GM12878 (cell line): ENCODE measurements at regions not wholly inside any gene's neighbourhood (a gene's known extent, or its start where the extent isn't known, plus 50 kb on each side); places are given as distances from the start of the nearest gene placed in this dataset.

Source experiments
- BCL3 ChIP-seq: IDR thresholded peaks from 2 replicates; pipeline ENCODE4 v1.6.1; 2011; ENCODE audit warnings: borderline replicate concordance, low read depth, mild to moderate bottlenecking, moderate library complexity, low read length; ENCODE audit not compliant: insufficient read depth, poor library complexity, severe bottlenecking
- CTCF ChIP-seq, 3 experiments: IDR thresholded peaks in 2 of 3; conservative IDR thresholded peaks in 1 of 3; 2 replicates each; pipeline ENCODE4 v1.5.1; 2011; ENCODE audit warnings: low read depth in 3 of 3, low read length in 3 of 3, mild to moderate bottlenecking in 3 of 3, control low read depth in 2 of 3, moderate library complexity in 2 of 3, inconsistent platforms in 1 of 3, mixed read lengths in 1 of 3; ENCODE audit not compliant: control insufficient read depth in 2 of 3, insufficient read depth in 1 of 3; ENCODE audit errors: extremely low read depth in 1 of 3
- EZH2 ChIP-seq: IDR thresholded peaks from 2 replicates; pipeline ENCODE4 v1.6.1; 2012; ENCODE audit warnings: low read depth, mild to moderate bottlenecking, control low read depth, inconsistent platforms, low read length, borderline replicate concordance; ENCODE audit not compliant: control insufficient read depth
- JUND ChIP-seq: IDR thresholded peaks from 2 replicates; pipeline ENCODE4 v1.6.1; 2012; ENCODE audit warnings: low read depth, mild to moderate bottlenecking, low read length, improper control_type of control experiment, moderate library complexity
- KLF5 ChIP-seq: fragments of 450-650 bp; IDR thresholded peaks from 2 replicates; pipeline ENCODE4 v1.6.1; 2014; ENCODE audit warnings: mild to moderate bottlenecking; ENCODE audit not compliant: partially characterized antibody
- NFIC ChIP-seq: IDR thresholded peaks from 2 replicates; pipeline ENCODE4 v1.6.1; 2012; ENCODE audit warnings: low read depth, mild to moderate bottlenecking, inconsistent platforms, low read length, moderate library complexity
- POLR2A ChIP-seq: IDR thresholded peaks from 2 replicates; pipeline ENCODE4 v1.6.1; 2011; ENCODE audit warnings: low read depth, mild to moderate bottlenecking, low read length
- POLR2AphosphoS5 ChIP-seq: IDR thresholded peaks from 2 replicates; pipeline ENCODE4 v1.6.1; 2011; ENCODE audit warnings: mild to moderate bottlenecking, low read length, inconsistent platforms
- RAD21 ChIP-seq: IDR thresholded peaks from 2 replicates; pipeline ENCODE4 v1.6.1; 2011; ENCODE audit warnings: mild to moderate bottlenecking, low read depth, low read length, moderate library complexity; ENCODE audit not compliant: insufficient read depth
- RUNX3 ChIP-seq: IDR thresholded peaks from 2 replicates; pipeline ENCODE4 v1.6.1; 2012; ENCODE audit warnings: low read length, inconsistent platforms
- TCF7 ChIP-seq: IDR thresholded peaks from 2 replicates; pipeline ENCODE4 v1.6.1; 2014; ENCODE audit warnings: antibody characterized with exemption, borderline replicate concordance
- YY1 ChIP-seq: IDR thresholded peaks from 2 replicates; pipeline ENCODE4 v1.6.1; 2011; ENCODE audit warnings: low read depth, mild to moderate bottlenecking, low read length

- no peak for TF ChIP-seq CTCF (IDR thresholded peaks at IDR 0.05 in 2 of 3, conservative IDR thresholded peaks at IDR 0.05 in 1 of 3; ENCODE audit: control insufficient read depth in 2 of 3, extremely low read depth in 1 of 3, insufficient read depth in 1 of 3, low read depth in 3 of 3, low read length in 3 of 3)
- TF ChIP-seq BCL3 = no peak
- no peak for TF ChIP-seq RAD21
- TF ChIP-seq RUNX3 = no peak
- no peak for TF ChIP-seq POLR2A
- no peak for TF ChIP-seq YY1
- no peak for TF ChIP-seq NFIC
- no peak for TF ChIP-seq POLR2AphosphoS5
- TF ChIP-seq JUND = no peak
- no peak for TF ChIP-seq TCF7
- TF ChIP-seq EZH2 = no peak
- no peak for TF ChIP-seq KLF5
Measured at GRCh38 chr3:71854096-71854495, 69.1 kb upstream of the PROK2 start.
